Muscle of arm (tissue), 1 donor: ENCODE measurements at regions not wholly inside any gene's neighbourhood (a gene's known extent, or its start where the extent isn't known, plus 50 kb on each side); places are given as distances from the start of the nearest gene placed in this dataset.
"Not testable (repeated sequence)": the region's sequence is repeated elsewhere in the genome, so short reads cannot be mapped to it uniquely, and the experiment has no call there.

Experiments used
- DNase-seq: peaks from one replicate; pipeline ENCODE4 v3.0.0-alpha.2; 2013

DNA sequence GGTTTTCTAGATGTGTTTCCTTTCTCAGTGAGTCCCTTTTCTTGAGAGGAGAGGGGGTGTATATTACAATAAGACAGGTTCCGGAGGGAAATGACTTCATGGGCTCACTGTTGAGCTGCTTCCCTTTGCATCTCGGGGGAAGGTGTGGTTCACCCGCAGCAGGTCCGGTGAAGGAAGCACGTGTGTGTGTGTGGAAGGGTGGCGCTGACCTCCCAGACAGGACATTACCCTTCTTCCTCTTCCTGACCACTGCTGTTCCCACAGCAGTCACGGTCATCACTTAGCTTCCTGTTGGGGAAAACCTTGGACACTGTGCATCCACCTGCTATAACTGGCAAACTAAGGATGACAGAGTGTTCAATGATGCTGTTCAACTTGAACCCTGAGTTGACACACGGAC lies 83.6 kb downstream of the PLEKHG1 start:
- no peak for DNase-seq

DNA sequence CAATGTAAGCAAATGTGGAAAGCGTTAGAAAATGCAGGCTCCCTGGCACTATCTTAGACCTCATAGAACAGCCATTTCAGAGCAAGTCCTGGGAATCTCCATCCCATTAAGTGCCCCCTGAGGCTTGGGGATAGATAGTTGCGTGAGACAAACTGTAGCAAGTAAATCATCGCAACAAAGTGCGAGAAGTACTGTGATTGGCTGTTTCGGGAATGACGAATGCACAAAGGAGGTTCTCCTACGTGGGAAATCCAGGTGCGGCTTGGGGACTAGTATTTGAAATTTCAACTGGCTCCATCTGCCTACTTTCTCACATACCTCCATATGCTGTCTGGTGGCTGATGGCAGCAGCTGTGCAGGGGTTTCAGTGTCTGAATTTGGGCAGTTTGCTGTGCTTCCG lies 84.5 kb downstream of the PLEKHG1 start:
- DNase-seq: no peak

DNA sequence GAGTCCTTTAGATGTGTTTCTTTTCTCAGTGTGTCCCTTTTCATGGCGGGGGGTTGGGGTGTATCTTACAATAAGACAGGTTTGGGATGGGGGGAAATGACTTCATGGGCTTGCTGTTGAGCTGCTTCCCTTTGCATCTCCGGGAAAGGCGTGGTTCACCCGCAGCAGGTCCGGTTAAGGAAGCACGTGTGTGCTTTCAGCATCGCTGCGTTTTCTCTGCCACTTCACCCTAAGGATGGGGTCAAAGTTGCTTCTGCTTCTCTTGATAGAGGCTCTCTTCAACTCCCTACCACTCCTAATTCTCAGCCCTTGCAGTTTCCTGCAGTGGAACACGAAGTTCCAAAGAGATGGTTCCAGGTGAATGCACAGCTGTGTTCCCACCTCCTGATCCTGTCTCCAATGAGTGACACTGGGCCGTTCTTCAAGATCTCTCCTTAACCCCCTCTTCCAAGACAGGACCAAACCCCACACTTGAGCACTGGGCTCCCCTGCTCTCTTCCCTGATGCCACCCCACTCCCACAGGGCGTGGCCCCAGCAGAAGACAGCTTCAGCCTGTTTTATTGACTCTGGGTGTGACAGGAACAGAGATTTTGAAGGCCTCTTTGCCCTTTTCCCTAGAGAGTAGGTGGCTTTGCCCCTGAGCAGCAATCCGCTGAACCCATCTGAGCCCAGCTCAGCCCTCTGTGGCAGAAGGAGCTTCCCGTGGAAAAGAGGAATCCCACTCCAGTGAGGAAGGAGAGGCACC lies 85.2 kb downstream of the PLEKHG1 start:
- DNase-seq: no peak

DNA sequence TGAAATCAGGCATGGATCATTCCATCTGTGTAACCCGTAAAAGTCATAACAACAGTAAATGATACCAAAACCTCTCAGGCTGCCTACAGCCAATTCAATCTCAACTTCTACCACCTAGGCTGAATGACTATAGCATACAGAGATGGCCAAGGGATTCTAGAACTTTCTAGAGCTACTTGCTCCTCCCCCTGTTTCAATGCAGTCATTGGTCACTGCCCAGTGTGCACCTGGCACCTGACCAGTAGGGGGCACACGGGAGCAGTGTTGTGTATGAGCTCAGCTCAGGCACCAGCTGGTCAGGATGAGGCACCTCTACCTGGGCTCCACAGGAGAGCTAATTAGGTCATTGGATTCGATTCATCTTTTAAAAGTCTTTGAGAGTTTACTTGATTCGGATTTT lies 86.2 kb downstream of the PLEKHG1 start:
- DNase-seq: no peak

DNA sequence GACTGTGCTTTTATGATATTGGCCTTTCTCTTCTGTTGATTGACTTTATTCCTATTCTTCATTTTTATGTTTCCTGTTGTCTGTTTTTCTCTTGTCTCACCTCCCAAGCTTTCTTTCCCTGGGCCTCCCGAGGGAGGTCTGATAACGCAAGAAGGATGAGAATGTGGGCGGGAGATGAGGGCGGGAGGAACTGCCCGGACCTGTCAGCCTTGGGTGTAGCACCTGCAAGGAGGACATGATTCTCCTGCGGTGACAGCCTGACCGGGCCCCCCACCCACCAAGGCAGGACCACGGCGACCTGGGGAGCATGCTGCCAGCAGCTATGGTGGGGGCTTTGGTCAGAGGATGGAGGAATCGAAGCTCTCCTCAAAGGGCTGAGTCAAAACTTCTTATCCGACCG lies 86.9 kb downstream of the PLEKHG1 start:
- DNase-seq: no peak

DNA sequence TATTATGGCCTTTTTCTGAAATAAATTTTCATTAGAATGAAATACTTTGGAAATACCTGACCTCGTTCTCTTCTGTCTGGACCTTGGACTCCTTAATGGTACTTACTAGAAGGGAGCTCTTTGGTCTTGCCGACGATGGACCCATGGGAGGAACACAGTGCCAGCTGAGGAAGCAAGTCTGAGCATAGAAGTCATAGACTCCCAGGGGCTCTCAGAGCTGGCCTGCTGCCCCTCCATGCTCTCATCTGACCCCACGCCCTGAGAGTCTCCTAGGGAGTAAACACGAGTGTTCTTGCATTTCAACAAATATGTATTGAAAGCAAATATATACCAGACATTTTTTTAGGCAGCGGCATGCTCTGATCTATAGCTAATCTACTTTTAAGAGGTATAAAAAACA lies 87.8 kb downstream of the PLEKHG1 start:
- DNase-seq: peak; percentile 63

DNA sequence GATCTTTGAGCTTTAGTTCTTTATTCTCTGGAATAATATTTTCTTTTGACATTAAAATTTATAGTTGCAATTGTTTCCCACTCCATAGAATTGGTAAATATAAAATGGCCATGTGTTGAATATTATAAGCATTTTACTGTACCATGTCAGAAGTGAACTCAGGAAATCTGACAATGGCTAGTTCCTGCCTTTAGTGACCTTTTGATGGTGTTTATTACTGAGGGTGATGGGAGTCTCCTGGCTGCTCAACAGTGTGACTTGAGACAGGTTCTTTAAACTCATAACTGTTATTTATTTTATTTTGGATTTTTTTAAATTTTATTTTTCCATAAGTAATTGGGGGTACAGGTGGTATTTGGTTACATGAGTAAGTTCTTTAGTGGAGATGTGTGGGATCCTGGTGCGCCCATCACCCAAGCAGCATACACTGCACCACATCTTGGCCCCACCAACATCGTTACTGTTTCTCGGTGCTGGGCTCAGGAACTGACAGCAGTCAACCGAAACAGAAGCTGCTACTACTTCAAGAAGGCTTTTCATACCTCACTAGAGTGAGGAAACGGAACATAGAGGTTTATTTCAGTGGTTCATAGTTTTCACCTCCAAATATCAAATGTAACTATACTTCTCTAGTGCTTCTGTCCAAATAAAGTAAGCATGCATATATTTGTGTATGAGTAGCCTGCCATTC lies 90.4 kb downstream of the PLEKHG1 start:
- no peak for DNase-seq

DNA sequence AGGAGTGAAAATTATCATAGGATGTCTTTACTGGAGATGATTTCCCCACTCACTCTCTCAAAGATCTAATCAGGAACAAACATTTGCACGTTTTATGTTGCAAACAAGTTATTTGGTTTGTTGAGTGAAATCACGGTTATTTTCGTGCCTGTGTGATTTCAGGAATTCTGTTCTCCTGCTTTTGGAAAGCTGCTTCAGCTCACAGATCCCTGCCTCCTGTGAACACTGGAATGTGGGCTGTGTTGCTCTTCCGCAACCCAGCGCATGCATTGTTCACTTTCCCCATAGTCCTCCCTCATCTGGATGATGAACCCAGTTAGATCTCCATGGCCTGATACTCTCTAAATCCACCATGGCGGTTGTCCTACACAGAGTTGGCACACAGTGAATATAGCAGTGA lies 91.0 kb downstream of the PLEKHG1 start:
- no peak for DNase-seq

DNA sequence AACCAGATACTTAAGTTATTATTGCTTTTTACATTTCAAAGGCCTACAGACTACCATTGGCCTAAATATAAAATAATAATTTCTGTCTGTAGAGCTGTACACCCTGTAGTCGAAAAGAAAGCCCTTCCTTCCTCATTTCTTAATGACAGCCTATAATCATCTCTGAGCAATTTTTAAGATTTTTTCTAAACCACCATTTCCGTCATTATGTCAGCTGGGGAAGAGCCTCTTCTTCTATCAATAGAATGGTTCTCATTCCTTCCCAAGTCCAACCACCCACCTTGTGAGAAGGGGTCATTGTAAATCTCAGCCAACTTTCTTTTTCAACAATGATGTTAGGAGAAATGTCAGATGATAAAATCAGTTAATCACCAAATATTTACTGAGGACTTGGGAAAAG lies 91.8 kb downstream of the PLEKHG1 start:
- no peak for DNase-seq

DNA sequence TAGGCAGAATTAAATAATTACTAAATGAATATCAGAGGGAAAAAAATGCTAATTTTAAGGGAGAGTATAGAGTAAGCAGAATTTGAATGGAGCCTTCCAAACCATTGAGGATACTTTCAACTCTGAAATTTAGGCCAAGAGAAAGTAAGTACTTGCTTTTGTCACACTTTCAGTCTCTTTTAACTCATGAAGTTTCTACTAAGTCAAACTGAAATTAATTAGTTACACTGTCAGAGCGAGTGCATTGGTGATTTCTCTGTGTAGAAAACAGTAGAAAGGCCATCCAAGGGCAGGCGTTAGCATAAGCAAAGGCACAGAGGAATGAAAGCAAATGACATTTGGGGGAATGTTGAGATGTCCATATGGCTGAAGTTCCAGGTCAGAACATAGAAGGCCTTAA lies 92.9 kb downstream of the PLEKHG1 start:
- DNase-seq: no peak

DNA sequence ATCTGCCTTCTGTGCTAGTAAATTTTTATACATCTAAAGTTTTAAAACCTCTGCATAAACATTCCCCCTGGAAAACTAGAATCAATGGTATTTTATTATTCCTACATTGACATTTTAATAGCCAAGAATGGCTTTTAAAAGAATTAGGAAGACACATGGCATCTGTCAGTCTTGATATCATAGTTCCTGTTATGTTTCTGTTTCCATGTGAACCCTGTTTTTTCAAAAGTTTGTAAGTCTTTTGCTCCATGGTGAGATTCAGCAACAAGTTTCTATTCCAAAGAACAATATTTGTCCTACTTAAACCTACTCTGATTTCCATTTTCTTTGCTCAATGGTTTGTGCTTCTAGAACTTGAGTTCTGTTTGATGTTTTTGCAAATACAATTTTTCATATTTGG lies 95.2 kb downstream of the PLEKHG1 start:
- no peak for DNase-seq

DNA sequence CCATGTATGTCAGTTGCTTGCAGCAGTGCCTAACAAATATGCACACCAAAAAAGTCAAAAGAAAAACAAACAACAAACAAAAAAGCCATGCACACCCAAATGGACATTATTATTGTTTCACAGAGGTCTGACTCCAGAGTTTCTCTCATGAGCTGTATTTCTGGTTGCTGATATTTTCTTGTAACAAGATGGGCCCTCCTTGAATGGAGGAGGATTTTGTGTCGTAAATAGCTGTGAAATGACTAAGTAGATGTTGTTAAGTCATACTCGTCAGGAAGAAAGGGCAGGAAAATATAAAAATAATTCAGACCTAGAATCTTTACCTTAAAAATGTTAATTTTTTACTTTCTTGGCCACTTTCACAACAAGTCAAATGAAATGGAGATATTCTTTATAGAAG lies 96.0 kb downstream of the PLEKHG1 start:
- DNase-seq: no peak

DNA sequence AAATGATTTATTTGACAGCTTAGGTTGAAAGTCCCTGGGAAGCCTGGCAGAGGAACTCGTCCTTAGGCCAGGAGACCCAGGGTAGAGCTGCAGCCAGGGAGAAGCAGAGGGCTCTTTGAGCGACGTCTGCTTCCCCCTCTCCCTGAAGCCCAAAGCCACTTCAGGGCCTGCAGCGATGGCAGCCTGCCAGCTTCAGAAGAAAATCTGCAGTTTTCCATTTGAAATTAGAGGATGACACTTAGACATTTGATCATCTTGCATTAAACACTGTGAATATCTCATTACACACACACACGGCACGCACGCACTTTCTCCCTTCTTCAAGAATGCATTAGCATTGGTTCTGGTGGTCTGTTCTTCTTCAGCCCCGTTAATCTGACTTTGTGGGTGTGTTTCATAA lies 96.5 kb downstream of the PLEKHG1 start:
- DNase-seq: no peak

DNA sequence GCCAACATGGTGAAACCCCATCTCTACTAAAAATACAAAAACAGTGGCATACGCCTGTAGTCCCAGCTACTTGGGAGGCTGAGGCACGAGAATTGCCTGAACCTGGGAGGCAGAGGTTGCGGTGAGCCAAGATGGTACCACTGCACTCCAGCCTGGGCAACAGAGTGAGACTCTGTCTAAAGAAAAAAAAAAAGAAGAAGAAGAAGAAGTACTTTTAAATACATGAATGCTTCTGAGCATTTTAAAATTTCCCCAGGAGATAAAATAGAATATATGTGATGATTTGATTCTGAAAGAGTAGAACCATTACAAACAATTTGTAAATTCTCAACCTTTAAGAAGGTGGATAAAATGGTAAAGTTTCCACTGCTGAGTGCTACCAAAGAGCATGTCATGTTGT lies 97.2 kb downstream of the PLEKHG1 start:
- DNase-seq: not testable (repeated sequence)

DNA sequence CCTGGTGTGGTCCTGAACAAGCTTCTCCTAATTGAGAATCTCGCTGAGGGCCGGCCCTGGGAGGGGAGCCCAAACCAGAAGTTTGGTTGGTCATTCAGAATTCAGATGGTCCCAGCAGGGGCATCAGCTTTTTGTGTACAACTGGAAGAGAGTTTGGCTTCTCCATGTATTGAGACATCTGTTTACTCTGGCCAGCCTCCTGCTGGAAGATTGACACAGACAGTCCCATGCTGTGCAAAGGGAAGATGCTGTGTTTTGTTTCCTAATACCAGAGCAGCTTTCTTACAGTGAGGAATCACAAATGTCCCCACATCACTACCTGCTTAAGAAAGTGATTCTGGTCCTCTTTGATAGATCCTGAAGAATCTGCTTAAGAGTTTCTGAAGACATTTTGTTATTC lies 97.8 kb downstream of the PLEKHG1 start:
- peak; percentile 74 for DNase-seq

DNA sequence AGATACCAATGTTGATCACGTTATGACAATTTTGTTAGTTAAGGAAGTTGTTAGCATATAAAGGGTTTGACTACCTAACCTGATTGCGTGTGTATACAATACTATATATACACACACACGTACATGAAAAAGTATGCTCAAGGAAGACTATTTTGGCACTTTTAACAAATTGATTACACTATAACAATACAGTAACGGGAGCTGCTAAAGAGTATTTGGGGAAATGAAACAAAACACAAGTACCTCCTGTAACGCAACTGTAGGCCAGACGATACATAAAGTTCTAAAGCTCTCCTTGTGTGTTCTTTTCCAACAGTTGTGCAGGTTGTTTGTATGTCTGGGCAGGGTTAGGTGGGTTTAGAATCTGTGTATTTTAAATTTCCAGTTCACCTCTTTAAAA lies 98.7 kb downstream of the PLEKHG1 start:
- DNase-seq: no peak

DNA sequence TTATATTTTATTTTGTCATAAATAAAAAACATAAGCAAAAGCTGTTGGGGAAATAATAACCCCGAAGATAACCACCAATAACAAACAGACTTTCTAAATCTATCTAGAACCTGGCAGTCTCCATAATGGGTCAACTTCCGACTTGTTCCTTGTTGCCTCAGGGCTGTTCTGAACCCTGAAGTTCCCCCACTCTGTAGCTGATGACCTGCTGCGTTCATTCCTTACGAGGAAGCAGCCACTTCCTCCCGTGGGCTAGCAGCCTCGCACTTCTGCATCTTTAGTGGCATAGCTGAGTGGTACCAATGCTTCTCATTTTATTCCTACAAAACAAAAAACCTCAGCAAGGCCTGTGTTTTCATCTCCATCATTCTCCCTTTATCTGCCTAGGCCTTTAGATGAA lies 103.0 kb downstream of the PLEKHG1 start:
- DNase-seq: no peak

DNA sequence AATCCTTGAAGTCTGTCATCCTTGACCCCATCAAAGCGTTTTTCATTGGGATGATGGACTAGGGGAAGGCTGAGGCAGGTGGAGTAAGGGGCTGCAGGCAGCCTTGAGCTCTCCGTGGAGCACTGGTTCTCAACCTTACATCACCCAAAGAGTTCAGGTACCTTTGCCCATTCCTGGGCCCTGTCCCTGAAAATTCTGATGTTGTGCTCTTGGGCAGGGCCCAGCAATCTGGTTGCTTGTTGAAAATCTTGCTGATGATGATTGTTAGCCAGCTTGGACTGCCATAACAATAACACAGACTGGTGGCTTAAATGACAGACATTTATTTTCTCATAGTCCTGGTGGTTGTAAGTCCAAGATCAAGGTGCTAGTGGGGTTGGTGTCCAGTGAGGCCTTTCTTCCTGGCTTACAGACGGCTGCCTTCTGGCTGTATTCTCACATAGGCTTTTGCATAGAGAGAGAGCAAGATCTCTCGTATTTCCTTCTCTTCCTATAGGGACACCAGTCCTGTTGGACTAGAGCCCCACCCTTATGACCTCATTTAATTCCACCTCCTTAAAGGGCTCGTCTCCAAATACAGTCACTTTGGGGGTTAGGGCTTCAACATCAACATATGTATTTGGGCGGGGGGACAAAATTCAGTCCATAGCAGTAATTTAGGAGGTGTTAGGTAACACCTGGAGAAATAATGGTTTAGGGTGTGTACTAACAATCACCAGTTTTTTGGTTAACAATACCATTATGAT lies 104.9 kb downstream of the PLEKHG1 start:
- DNase-seq: no peak

DNA sequence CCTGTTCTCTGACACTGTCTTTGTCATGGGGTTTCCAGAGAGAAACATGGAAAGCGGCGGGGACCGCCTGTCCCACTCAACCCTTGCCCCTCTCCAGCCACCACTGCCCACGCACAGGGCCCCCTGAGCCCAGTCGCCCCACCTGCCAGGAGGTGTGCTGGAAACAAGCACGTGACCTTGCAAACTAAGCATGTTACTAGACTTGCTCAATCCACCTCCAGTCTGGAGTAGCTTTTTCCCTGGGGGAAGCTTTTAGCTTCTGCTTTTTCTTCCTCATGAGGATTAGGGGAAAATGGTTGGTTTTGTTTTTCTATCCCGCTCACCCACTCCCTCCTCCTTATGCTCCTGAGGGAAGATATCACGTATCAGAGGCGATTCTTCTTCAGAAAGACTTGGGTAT lies 105.7 kb downstream of the PLEKHG1 start:
- DNase-seq: no peak

DNA sequence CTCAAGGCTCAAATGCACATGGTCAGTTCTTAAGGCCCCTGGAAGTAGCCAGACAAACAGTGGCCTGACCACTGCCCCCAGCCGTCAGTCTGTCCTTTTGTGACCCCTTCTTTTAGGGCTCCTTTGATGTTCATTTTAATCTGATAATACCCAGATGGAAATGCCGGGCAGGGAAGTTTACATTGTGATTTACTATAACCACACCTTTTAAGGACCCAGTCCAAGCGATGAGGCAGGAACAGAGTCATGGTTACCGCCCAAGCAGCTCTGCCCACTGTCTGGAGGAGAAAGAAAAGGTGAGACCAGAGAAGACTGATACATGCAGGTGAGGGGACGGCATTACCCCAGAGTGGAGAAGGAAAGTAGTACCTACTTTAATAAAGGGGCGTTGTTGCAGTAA lies 110.6 kb downstream of the PLEKHG1 start:
- no peak for DNase-seq

DNA sequence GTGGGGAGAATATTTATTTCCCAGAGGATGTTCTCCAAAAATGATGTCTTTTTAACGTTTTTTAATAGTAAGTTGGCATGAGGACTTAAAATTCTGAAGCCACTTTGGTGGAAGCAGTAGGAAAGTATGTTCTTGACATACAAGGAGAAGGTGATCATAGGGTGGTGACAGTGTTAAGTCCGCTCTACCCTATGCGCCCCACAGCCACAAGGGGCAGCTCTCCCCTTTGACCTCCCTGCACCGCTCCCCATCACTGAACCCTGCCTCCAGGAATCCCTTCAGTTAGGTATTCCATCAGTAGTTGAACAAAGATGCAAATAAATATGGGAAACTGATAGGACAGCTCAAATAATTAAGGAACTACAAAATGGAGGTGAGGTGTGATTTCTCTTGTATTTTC lies 111.4 kb downstream of the PLEKHG1 start:
- no peak for DNase-seq

DNA sequence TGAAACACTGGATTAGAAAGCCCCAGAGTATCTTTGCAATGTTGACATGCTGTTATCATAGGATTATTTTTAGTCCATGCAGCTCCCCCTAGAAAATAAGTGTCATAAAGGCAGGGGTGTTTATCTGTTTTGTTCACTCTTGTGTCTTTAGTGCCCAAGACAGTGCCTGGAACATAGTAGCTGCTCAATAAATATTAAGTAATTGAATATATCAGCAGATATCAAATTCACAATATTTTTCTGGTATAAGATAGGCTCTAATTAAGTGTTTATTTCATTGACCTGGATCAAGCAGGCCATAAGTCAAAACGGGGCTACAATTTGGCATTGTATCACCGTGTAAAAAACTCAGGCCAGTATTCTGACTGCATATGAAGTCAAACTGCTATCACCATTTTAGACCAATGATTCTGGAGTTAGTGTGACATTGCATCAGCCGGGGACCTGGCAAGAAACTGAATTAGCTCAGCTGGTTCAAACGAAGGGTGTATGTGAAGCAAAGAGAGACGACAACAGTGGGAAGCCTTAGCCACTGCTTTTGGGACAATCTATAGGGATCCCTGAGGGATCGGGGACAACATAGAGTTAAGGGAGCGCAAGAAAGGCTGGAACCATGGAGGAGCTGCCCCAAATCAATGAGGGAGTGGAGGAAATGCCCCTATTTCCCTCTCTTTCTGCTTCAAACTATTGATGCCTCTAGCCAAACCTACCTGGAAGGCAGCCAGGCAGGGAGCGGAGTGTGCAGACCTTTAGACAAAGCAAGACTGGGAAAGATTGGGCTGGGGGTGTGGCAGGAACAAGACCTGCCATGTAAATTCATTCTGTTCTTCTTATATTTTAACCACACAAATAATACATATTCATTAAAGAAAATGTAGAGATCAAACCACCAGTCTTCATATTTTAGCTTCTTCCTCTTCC lies 112.2 kb downstream of the PLEKHG1 start:
- no peak for DNase-seq
